IMR-90 (cell line): ENCODE measurements at regions not wholly inside any gene's neighbourhood (a gene's known extent, or its start where the extent isn't known, plus 50 kb on each side); places are given as distances from the start of the nearest gene placed in this dataset.

ENCODE experiments used
- ATAC-seq: fragments of 200-7000 bp; cut with Tn5 transposase; 2 replicates; pipeline ENCODE4 v1.9.1; 2020; ENCODE audit warnings: low read depth, mild to moderate bottlenecking, moderate library complexity
- BruUV-seq: library from RNA; stranded (reverse); fragments of 400-500 nt; replicated peaks from 2 replicates; lab custom pipeline; 2021; lab: Mats Ljungman, UMichigan
- CTCF ChIA-PET: fragments of 300-600 bp; formaldehyde crosslinking; extraction: SDS; loops from one replicate; lab custom pipeline; 2021; ENCODE audit warnings: antibody characterized with exemption; lab: Yijun Ruan, JAX
- POLR2A ChIA-PET: fragments of 300-600 bp; sonication (Branson Sonifier 250); formaldehyde crosslinking; loops from one replicate; lab custom pipeline; 2022; ENCODE audit warnings: antibody characterized with exemption; ENCODE audit not compliant: unreplicated experiment; lab: Charles Lee
- DNase-seq: peaks from one replicate; pipeline ENCODE4 v3.0.0; 2013
- H2AFZ ChIP-seq: replicated peaks from 2 replicates; pipeline ENCODE3; 2013; ENCODE audit warnings: low read length, mild to moderate bottlenecking; ENCODE audit not compliant: poor library complexity
- H2AK5ac ChIP-seq: 2 replicates; pipeline ENCODE4 v1.6.1; 2013; ENCODE audit warnings: low read depth, low read length, inconsistent platforms
- H2AK9ac ChIP-seq: replicated peaks from 2 replicates; pipeline ENCODE3; 2013; ENCODE audit warnings: mild to moderate bottlenecking, low read depth, low read length, moderate library complexity; ENCODE audit not compliant: poor library complexity
- H2BK120ac ChIP-seq: 2 replicates; pipeline ENCODE4 v1.6.1; 2013; ENCODE audit warnings: low read depth, low read length, inconsistent platforms
- H2BK15ac ChIP-seq: 3 replicates; pipeline ENCODE4 v1.6.1; 2013; ENCODE audit warnings: low read depth, low read length, inconsistent platforms
- H2BK20ac ChIP-seq: 2 replicates; pipeline ENCODE4 v1.6.1; 2013; ENCODE audit warnings: low read depth, mild to moderate bottlenecking, inconsistent platforms, low read length, moderate library complexity
- H2BK5ac ChIP-seq: 2 replicates; pipeline ENCODE4 v1.6.1; 2013; ENCODE audit warnings: mild to moderate bottlenecking, low read depth, low read length, inconsistent platforms; ENCODE audit not compliant: poor library complexity, severe bottlenecking
- H3K14ac ChIP-seq: replicated peaks from 2 replicates; pipeline ENCODE4 v1.6.1; 2013; ENCODE audit warnings: low read depth, low read length, inconsistent platforms
- H3K18ac ChIP-seq: 2 replicates; pipeline ENCODE4 v1.6.1; 2013; ENCODE audit warnings: low read depth, low read length, control low read depth
- H3K23ac ChIP-seq: 2 replicates; pipeline ENCODE4 v1.6.1; 2013; ENCODE audit warnings: low read depth, low read length, inconsistent platforms
- H3K27ac ChIP-seq: 2 replicates; pipeline ENCODE4 v1.5.1; 2013; ENCODE audit warnings: mild to moderate bottlenecking, control low read depth, low read length; ENCODE audit not compliant: insufficient read depth
- H3K27me3 ChIP-seq: 2 replicates; pipeline ENCODE4 v1.6.1; 2013; ENCODE audit warnings: low read length; ENCODE audit not compliant: control insufficient read depth, insufficient read depth
- H3K36me3 ChIP-seq: 2 replicates; pipeline ENCODE4 v1.6.1; 2013; ENCODE audit warnings: low read length, mixed read lengths; ENCODE audit not compliant: control insufficient read depth, insufficient read depth
- H3K4ac ChIP-seq: 2 replicates; pipeline ENCODE4 v1.6.1; 2013; ENCODE audit warnings: low read depth, low read length, inconsistent platforms
- H3K4me1 ChIP-seq: 2 replicates; pipeline ENCODE4 v1.6.1; 2013; ENCODE audit warnings: low read length, mixed read lengths; ENCODE audit not compliant: control insufficient read depth, insufficient read depth
- H3K4me2 ChIP-seq: 2 replicates; pipeline ENCODE4 v1.6.1; 2013; ENCODE audit warnings: low read depth, mild to moderate bottlenecking, control low read depth, low read length, moderate library complexity
- H3K4me3 ChIP-seq: 2 replicates; pipeline ENCODE4 v1.5.1; 2013; ENCODE audit warnings: low read depth, mild to moderate bottlenecking, control low read depth, low read length, moderate library complexity; ENCODE audit not compliant: insufficient read depth
- H3K56ac ChIP-seq: 2 replicates; pipeline ENCODE4 v1.6.1; 2013; ENCODE audit warnings: low read length, inconsistent platforms; ENCODE audit not compliant: insufficient read depth; ENCODE audit errors: extremely low read depth
- H3K79me1 ChIP-seq, 2 experiments: 2 replicates each; pipeline ENCODE4 v1.6.1; 2013; ENCODE audit warnings: low read length in 2 of 2, inconsistent platforms in 1 of 2, low read depth in 1 of 2
- H3K9ac ChIP-seq: 2 replicates; pipeline ENCODE4 v1.6.1; 2013; ENCODE audit warnings: low read depth, low read length, control low read depth
- H3K9me1 ChIP-seq: 2 replicates; pipeline ENCODE4 v1.6.1; 2013; ENCODE audit warnings: low read length, inconsistent platforms; ENCODE audit not compliant: insufficient read depth
- H3K9me3 ChIP-seq: 2 replicates; pipeline ENCODE4 v1.6.1; 2013; ENCODE audit warnings: low read length; ENCODE audit not compliant: control insufficient read depth, insufficient read depth
- H4K20me1 ChIP-seq: 2 replicates; pipeline ENCODE4 v1.6.1; 2013; ENCODE audit warnings: low read length, inconsistent platforms; ENCODE audit not compliant: insufficient read depth
- H4K5ac ChIP-seq: 2 replicates; pipeline ENCODE4 v1.6.1; 2013; ENCODE audit warnings: mild to moderate bottlenecking, low read depth, low read length, control low read depth
- H4K8ac ChIP-seq, 2 experiments: 2 replicates each; pipeline ENCODE4 v1.6.1; 2013; ENCODE audit warnings: low read depth in 2 of 2, low read length in 2 of 2, control low read depth in 1 of 2, inconsistent platforms in 1 of 2
- H4K91ac ChIP-seq: 2 replicates; pipeline ENCODE4 v1.6.1; 2013; ENCODE audit warnings: low read depth, low read length, inconsistent platforms; ENCODE audit not compliant: insufficient read depth
- BHLHE40 ChIP-seq: fragments of 150-350 bp; IDR thresholded peaks from 2 replicates; pipeline ENCODE4 v1.6.1; 2016; ENCODE audit warnings: mild to moderate bottlenecking, low read depth, low read length
- CEBPB ChIP-seq: IDR thresholded peaks from 2 replicates; pipeline ENCODE4 v1.6.1; 2012; ENCODE audit warnings: low read depth, low read length, improper control_type of control experiment
- CHD1 ChIP-seq: IDR thresholded peaks from 2 replicates; pipeline ENCODE4 v1.6.1; 2012; ENCODE audit warnings: low read depth, low read length, improper control_type of control experiment
- ELK1 ChIP-seq: fragments of 150-350 bp; IDR thresholded peaks from 2 replicates; pipeline ENCODE4 v1.6.1; 2016; ENCODE audit warnings: low read depth, mild to moderate bottlenecking, low read length, moderate library complexity, borderline replicate concordance
- FOS ChIP-seq: fragments of 150-350 bp; IDR thresholded peaks from 2 replicates; pipeline ENCODE4 v1.6.1; 2016; ENCODE audit warnings: low read depth, low read length
- MAFK ChIP-seq: IDR thresholded peaks from 2 replicates; pipeline ENCODE4 v1.6.1; 2012; ENCODE audit warnings: low read depth, low read length, improper control_type of control experiment
- MXI1 ChIP-seq: IDR thresholded peaks from 2 replicates; pipeline ENCODE4 v1.6.1; 2012; ENCODE audit warnings: low read depth, mild to moderate bottlenecking, low read length, moderate library complexity, borderline replicate concordance
- NFE2L2 ChIP-seq: fragments of 150-350 bp; IDR thresholded peaks from 2 replicates; pipeline ENCODE4 v1.6.1; 2016; ENCODE audit warnings: low read depth, mild to moderate bottlenecking, low read length
- POLR2A ChIP-seq: IDR thresholded peaks from 2 replicates; pipeline ENCODE4 v1.6.1; 2012; ENCODE audit warnings: mild to moderate bottlenecking, low read depth, low read length
- RAD21 ChIP-seq: IDR thresholded peaks from 2 replicates; pipeline ENCODE4 v1.6.1; 2012; ENCODE audit warnings: low read length, improper control_type of control experiment
- RCOR1 ChIP-seq: IDR thresholded peaks from 2 replicates; pipeline ENCODE4 v1.6.1; 2012; ENCODE audit warnings: mild to moderate bottlenecking, low read length, improper control_type of control experiment; ENCODE audit not compliant: insufficient replicate concordance
- RFX5 ChIP-seq: IDR thresholded peaks from 2 replicates; pipeline ENCODE4 v1.8.0; 2012; ENCODE audit warnings: low read depth, mild to moderate bottlenecking, low read length, moderate library complexity
- SMC3 ChIP-seq: fragments of 150-350 bp; IDR thresholded peaks from 2 replicates; pipeline ENCODE4 v1.6.1; 2016; ENCODE audit warnings: low read depth, mild to moderate bottlenecking, antibody characterized with exemption, low read length, moderate library complexity
- USF2 ChIP-seq: fragments of 150-350 bp; IDR thresholded peaks from 2 replicates; pipeline ENCODE4 v1.6.1; 2017; ENCODE audit warnings: mild to moderate bottlenecking, antibody characterized with exemption, low read length, low read depth
- WGBS, 2 experiments: methylation state at CpG; one replicate each; pipeline versions ENCODE4 v1.1.5 to v1.1.7; 2013; ENCODE audit warnings: missing lambda C conversion rate in 2 of 2; ENCODE audit not compliant: insufficient read length in 1 of 2; ENCODE audit errors: extremely low coverage in 2 of 2; 5-methylcytosine and 5-hydroxymethylcytosine counted together
- dilution Hi-C: fragments of 300-500 bp; cut with HindIII; formaldehyde crosslinking; loops from one replicate; pipeline ENCODE4 v1.14.3; 2018; ENCODE audit warnings: low sequenced_read_pairs; ENCODE audit not compliant: unreplicated experiment
- in situ Hi-C: fragments of 300-500 bp; cut with MboI; formaldehyde crosslinking; loops from 3 replicates; pipeline ENCODE4 v1.14.3; 2019; ENCODE audit warnings: low sequenced_read_pairs, inconsistent platforms, mixed read lengths
- intact Hi-C: fragments of 100-400 bp; cut with micrococcal nuclease; formaldehyde crosslinking; loops from 2 replicates; pipeline ENCODE4 v1.10.0; 2022
- TF ChIP-seq, protein P1 (sequence below): conservative IDR thresholded peaks from 2 replicates; pipeline ENCODE4 v1.5.1; 2012; ENCODE audit warnings: mild to moderate bottlenecking, low read depth, low read length, improper control_type of control experiment

DNA sequence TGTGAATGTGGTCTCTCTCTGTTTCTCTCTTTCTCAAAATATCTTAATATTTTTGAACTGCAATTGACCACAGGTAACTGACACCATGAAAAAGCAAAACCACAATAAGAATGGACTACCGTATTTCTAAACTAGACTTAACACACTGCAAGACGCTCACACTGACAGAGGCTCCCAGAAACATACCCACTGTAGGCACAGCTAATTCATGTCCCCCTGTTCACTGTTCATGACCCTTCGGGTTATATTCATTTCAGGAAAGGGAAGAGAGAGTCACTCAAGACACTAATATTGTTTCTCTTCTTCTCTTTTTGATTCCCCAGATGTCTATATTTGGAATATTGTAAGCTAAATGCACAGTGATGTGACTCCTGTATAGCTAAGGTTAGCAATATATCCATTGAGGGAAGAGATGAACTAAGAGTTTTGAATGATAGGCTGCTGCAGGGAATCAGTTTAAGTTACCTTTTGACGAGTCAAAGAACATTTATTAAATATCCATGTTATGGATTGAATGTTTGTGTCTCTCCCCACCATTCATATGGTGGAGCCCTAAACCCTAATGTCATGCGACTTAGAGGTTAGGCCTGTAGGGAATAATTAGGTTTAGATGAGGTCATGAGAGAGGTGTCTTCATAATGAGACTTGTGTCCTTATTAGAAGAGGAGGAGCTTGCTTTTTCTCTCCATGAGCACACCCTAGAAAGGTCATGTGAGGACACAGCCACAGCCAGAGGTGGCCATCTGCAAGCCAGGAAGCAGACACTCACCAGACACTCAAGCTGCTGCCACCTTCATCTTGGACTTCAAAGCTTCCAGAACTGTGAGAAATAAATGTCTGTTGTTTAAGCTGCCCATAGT, 216.6 kb upstream of the GRM7 start:
- H3K23ac ChIP-seq: no peak overlapping the region
- no peak overlapping the region for H4K5ac ChIP-seq
- no peak overlapping the region for H2AFZ ChIP-seq
- H4K8ac ChIP-seq: no peak overlapping the region
- no peak overlapping the region for H3K4me3 ChIP-seq
- ChIA-PET CTCF (no interaction called here), POLR2A (no interaction called here)
- no peak overlapping the region for H3K27ac ChIP-seq
- DNase-seq (no peak), ATAC-seq (no peak)
- H3K79me1 ChIP-seq: no peaks in the 10 kb centered on the region
- no peaks in the 10 kb centered on the region for H3K9me1 ChIP-seq
- H3K4me1 ChIP-seq: no peaks in the 10 kb centered on the region
- TF ChIP-seq BHLHE40 (no peak), SMC3 (no peak), CHD1 (no peak), RFX5 (no peak), MAFK (no peak), RAD21 (no peak), RCOR1 (no peak), USF2 (no peak), CEBPB (no peak), POLR2A (no peak), NFE2L2 (no peak), MXI1 (no peak), FOS (no peak), ELK1 (no peak)
- TF ChIP-seq, protein P1, sequence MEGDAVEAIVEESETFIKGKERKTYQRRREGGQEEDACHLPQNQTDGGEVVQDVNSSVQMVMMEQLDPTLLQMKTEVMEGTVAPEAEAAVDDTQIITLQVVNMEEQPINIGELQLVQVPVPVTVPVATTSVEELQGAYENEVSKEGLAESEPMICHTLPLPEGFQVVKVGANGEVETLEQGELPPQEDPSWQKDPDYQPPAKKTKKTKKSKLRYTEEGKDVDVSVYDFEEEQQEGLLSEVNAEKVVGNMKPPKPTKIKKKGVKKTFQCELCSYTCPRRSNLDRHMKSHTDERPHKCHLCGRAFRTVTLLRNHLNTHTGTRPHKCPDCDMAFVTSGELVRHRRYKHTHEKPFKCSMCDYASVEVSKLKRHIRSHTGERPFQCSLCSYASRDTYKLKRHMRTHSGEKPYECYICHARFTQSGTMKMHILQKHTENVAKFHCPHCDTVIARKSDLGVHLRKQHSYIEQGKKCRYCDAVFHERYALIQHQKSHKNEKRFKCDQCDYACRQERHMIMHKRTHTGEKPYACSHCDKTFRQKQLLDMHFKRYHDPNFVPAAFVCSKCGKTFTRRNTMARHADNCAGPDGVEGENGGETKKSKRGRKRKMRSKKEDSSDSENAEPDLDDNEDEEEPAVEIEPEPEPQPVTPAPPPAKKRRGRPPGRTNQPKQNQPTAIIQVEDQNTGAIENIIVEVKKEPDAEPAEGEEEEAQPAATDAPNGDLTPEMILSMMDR: no peak
- H2AK5ac ChIP-seq: no peak overlapping the region
- BruUV-seq: no TSS peak
- intact Hi-C loops (no loop called here), dilution Hi-C loops (no loop called here), in situ Hi-C loops (no loop called here)
- H3K18ac ChIP-seq: no peak overlapping the region
- no peak overlapping the region for H2BK15ac ChIP-seq
- H3K4ac ChIP-seq: no peak overlapping the region
- H3K56ac ChIP-seq: no peak overlapping the region
- no peak overlapping the region for H3K14ac ChIP-seq
- H2BK5ac ChIP-seq: no peak overlapping the region
- no CpG with 5 or more reads among the region's 5 CpGs for WGBS, 2 experiments
- no peak overlapping the region for H4K91ac ChIP-seq
- H3K9ac ChIP-seq: no peak overlapping the region
- no peak overlapping the region for H2BK120ac ChIP-seq
- no peaks in the 10 kb centered on the region for H4K20me1 ChIP-seq
- H3K27me3 ChIP-seq: no peaks in the 10 kb centered on the region
- H3K36me3 ChIP-seq: no peaks in the 10 kb centered on the region
- H3K4me2 ChIP-seq: no peak overlapping the region
- H3K9me3 ChIP-seq: peaks cover 4% of the 10 kb centered on the region; the same call in 1 of the 2 replicates
- H2BK20ac ChIP-seq: no peak overlapping the region
- no peak overlapping the region for H2AK9ac ChIP-seq
